ENCODE measurements at regions not wholly inside any gene's neighbourhood (a gene's known extent, or its start where the extent isn't known, plus 50 kb on each side); places are given as distances from the start of the nearest gene placed in this dataset.

GRCh38 chr7:33850768-33851167, 54.6 kb upstream of the BMPER start (continued):
- no peak for TF ChIP-seq ZNF830 (CRISPR knock-in tag; IDR thresholded peaks at IDR 0.05)
- TF ChIP-seq NFXL1 (CRISPR knock-in tag; IDR thresholded peaks at IDR 0.05): no peak

- DNase-seq (ENCODE audit: extremely low read depth in 1 of 4, low spot score in 3 of 4) (no peak), ATAC-seq (no peak), FAIRE-seq (no peak)
- no peak for TF ChIP-seq ZBTB2 (IDR thresholded peaks at IDR 0.05)
- no peak for TF ChIP-seq HSF4 (CRISPR knock-in tag; IDR thresholded peaks at IDR 0.05; ENCODE audit: borderline replicate concordance)
- TF ChIP-seq KDM1A (IDR thresholded peaks at IDR 0.05): no peak
- TF ChIP-seq, protein P1, sequence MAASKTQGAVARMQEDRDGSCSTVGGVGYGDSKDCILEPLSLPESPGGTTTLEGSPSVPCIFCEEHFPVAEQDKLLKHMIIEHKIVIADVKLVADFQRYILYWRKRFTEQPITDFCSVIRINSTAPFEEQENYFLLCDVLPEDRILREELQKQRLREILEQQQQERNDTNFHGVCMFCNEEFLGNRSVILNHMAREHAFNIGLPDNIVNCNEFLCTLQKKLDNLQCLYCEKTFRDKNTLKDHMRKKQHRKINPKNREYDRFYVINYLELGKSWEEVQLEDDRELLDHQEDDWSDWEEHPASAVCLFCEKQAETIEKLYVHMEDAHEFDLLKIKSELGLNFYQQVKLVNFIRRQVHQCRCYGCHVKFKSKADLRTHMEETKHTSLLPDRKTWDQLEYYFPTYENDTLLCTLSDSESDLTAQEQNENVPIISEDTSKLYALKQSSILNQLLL (CRISPR knock-in tag; IDR thresholded peaks at IDR 0.05; ENCODE audit: borderline replicate concordance): no peak
- no peak for TF ChIP-seq ELF2 (CRISPR knock-in tag; IDR thresholded peaks at IDR 0.05)
- TF ChIP-seq ELF4 (CRISPR knock-in tag; IDR thresholded peaks at IDR 0.05): no peak
- TF ChIP-seq ZNF274 (IDR thresholded peaks at IDR 0.05; ENCODE audit: borderline replicate concordance, low read depth, low read length): no peak
- no peak for TF ChIP-seq EZH2 (IDR thresholded peaks at IDR 0.05; ENCODE audit: borderline replicate concordance, low read depth, low read length)
- TF ChIP-seq ETV5 (CRISPR knock-in tag; IDR thresholded peaks at IDR 0.05; ENCODE audit: low read depth): no peak
- no peak for TF ChIP-seq ARID2 (IDR thresholded peaks at IDR 0.05)
- TF ChIP-seq PRMT5 (CRISPR knock-in tag; IDR thresholded peaks at IDR 0.05): no peak
- TF ChIP-seq KLF1 (tag; IDR thresholded peaks at IDR 0.05): no peak
- intact Hi-C loops (cut with micrococcal nuclease) (no loop called here), in situ Hi-C loops (cut with MboI) (no loop called here)
- H3K36me3 ChIP-seq (ENCODE audit: control insufficient read depth, insufficient read depth, low read length): no peaks in the 10 kb centered on the region
- POLR2A ChIA-PET: no interaction called here
- H3K4me1 ChIP-seq (replicated peaks in 1 of 2; ENCODE audit: control insufficient read depth in 2 of 2, insufficient read depth in 2 of 2, low read length in 2 of 2): no peaks in the 10 kb centered on the region
- CTCF ChIA-PET (ENCODE audit: low intra/inter-chr PET ratio): no interaction called here
- H3K79me2 ChIP-seq (ENCODE audit: control insufficient read depth, insufficient read depth, low read length): no peaks in the 10 kb centered on the region
- no peak overlapping the region for H3K9ac ChIP-seq (ENCODE audit: insufficient read depth in 1 of 2, low read depth in 2 of 2, low read length in 2 of 2)
- no TSS peak for BruUV-seq (replicated peaks)
- H3K9me1 ChIP-seq (ENCODE audit: control insufficient read depth, insufficient read depth, low read length): no peaks in the 10 kb centered on the region
- H3K4me3 ChIP-seq: no peak overlapping the region
- no peak overlapping the region for H2AFZ ChIP-seq (ENCODE audit: low read depth, low read length)
- no peaks in the 10 kb centered on the region for H4K20me1 ChIP-seq (replicated peaks; ENCODE audit: control insufficient read depth, insufficient read depth, low read length)
- no peaks in the 10 kb centered on the region for H3K9me3 ChIP-seq (replicated peaks; ENCODE audit: control insufficient read depth, insufficient read depth, low read depth, low read length)
- no peaks in the 10 kb centered on the region for H3K27me3 ChIP-seq (ENCODE audit: control insufficient read depth in 2 of 2, insufficient read depth in 2 of 2, low read length in 2 of 2)
- 0% methylated on average over 3 of the region's 3 CpGs for WGBS (ENCODE audit: insufficient coverage, low coverage, missing lambda C conversion rate)
- no peak overlapping the region for H3K4me2 ChIP-seq (ENCODE audit: insufficient read depth, low read length)
- no peak overlapping the region for H3K27ac ChIP-seq (ENCODE audit: extremely low read depth, low read depth, low read length)
Measured at GRCh38 chr7:33852838-33853237, 52.5 kb upstream of the BMPER start.
